Fibroblast of lung (primary cell): ENCODE measurements at regions not wholly inside any gene's neighbourhood (a gene's known extent, or its start where the extent isn't known, plus 50 kb on each side); places are given as distances from the start of the nearest gene placed in this dataset.

ENCODE experiments used
- DNase-seq, 2 donors: peaks; one replicate each; pipeline versions ENCODE4 v3.0.0 to v3.0.0-alpha.2; 2010; ENCODE audit warnings: low read depth in 2 of 2
- H2AFZ ChIP-seq: 2 replicates; pipeline ENCODE4 v1.5.1; 2012; ENCODE audit warnings: low read length, control low read depth, inconsistent platforms
- H3K27ac ChIP-seq: 2 replicates; pipeline ENCODE4 v1.5.1; 2011; ENCODE audit warnings: low read length, control low read depth; ENCODE audit not compliant: insufficient read depth
- H3K27me3 ChIP-seq: 2 replicates; pipeline ENCODE4 v1.5.1; 2011; ENCODE audit warnings: mild to moderate bottlenecking, low read length; ENCODE audit not compliant: control insufficient read depth, insufficient read depth
- H3K36me3 ChIP-seq: 2 replicates; pipeline ENCODE4 v1.5.1; 2011; ENCODE audit warnings: low read length; ENCODE audit not compliant: control insufficient read depth, insufficient read depth
- H3K4me1 ChIP-seq: 2 replicates; pipeline ENCODE4 v1.5.1; 2011; ENCODE audit warnings: low read length; ENCODE audit not compliant: control insufficient read depth, insufficient read depth; ENCODE audit errors: extremely low read depth
- H3K4me2 ChIP-seq: 2 replicates; pipeline ENCODE4 v1.5.1; 2011; ENCODE audit warnings: low read length, control low read depth; ENCODE audit not compliant: insufficient read depth; ENCODE audit errors: extremely low read depth
- H3K4me3 ChIP-seq, 4 experiments: fragments of 200-600 bp in 1 of 4; sonication (generic) in 1 of 4; replicated peaks in 1 of 4; 2 replicates each; pipeline ENCODE4 v1.5.1; 2011 to 2016; ENCODE audit warnings: low read length in 4 of 4, low read depth in 3 of 4, mild to moderate bottlenecking in 3 of 4, control low read depth in 2 of 4, inconsistent platforms in 1 of 4, mixed read lengths in 1 of 4; ENCODE audit not compliant: insufficient read depth in 1 of 4; ENCODE audit errors: control extremely low read depth in 1 of 4
- H3K79me2 ChIP-seq: 2 replicates; pipeline ENCODE4 v1.5.1; 2012; ENCODE audit warnings: mild to moderate bottlenecking, low read length, inconsistent platforms; ENCODE audit not compliant: control insufficient read depth, insufficient read depth
- H3K9ac ChIP-seq: 2 replicates; pipeline ENCODE4 v1.5.1; 2011; ENCODE audit warnings: mild to moderate bottlenecking, low read length, control low read depth; ENCODE audit not compliant: insufficient read depth
- H3K9me3 ChIP-seq: 2 replicates; pipeline ENCODE4 v1.5.1; 2012; ENCODE audit warnings: low read depth, low read length; ENCODE audit not compliant: control insufficient read depth, insufficient read depth
- H4K20me1 ChIP-seq: 2 replicates; pipeline ENCODE4 v1.5.1; 2011; ENCODE audit warnings: low read length; ENCODE audit not compliant: control insufficient read depth, insufficient read depth; ENCODE audit errors: extremely low read depth
- CTCF ChIP-seq, 2 donors: IDR thresholded peaks in 1 of 2; conservative IDR thresholded peaks in 1 of 2; 1 replicate in 1 of 2; 2 replicates in 1 of 2; pipeline ENCODE4 v1.5.1; 2011 to 2012; ENCODE audit warnings: low read length in 2 of 2, control low read depth in 1 of 2, inconsistent platforms in 1 of 2, low read depth in 1 of 2, mild to moderate bottlenecking in 1 of 2
- EZH2 ChIP-seq: IDR thresholded peaks from 2 replicates; pipeline ENCODE4 v1.5.1; 2012; ENCODE audit warnings: low read length, control low read depth, mild to moderate bottlenecking; ENCODE audit errors: missing control alignments

- H3K4me2 ChIP-seq = no peak overlapping the region
- no peak for TF ChIP-seq CTCF (conservative IDR thresholded peaks at IDR 0.05 in 1 of 2, IDR thresholded peaks at IDR 0.05 in 1 of 2; ENCODE audit: low read depth in 1 of 2, low read length in 2 of 2)
- no peak for TF ChIP-seq EZH2
These were observed 722.7 kb upstream of the CELF2 start for GRCh38 chr10:10294881-10295529.

GRCh38 chr10:10295537-10295936 is 722.1 kb upstream of the CELF2 start:
- H3K27me3 ChIP-seq = no peaks in the 10 kb centered on the region
- no peaks in the 10 kb centered on the region for H3K9me3 ChIP-seq
- H3K27ac ChIP-seq = no peak overlapping the region
- no peaks in the 10 kb centered on the region for H4K20me1 ChIP-seq
- no peak overlapping the region for H3K4me3 ChIP-seq
- DNase-seq = no peak
- no peak for TF ChIP-seq EZH2
- no peak for TF ChIP-seq CTCF (conservative IDR thresholded peaks at IDR 0.05 in 1 of 2, IDR thresholded peaks at IDR 0.05 in 1 of 2; ENCODE audit: low read depth in 1 of 2, low read length in 2 of 2)
- H2AFZ ChIP-seq = no peak overlapping the region
- no peaks in the 10 kb centered on the region for H3K36me3 ChIP-seq
- no peak overlapping the region for H3K9ac ChIP-seq
- H3K4me1 ChIP-seq = no peaks in the 10 kb centered on the region
- no peak overlapping the region for H3K4me2 ChIP-seq
- no peaks in the 10 kb centered on the region for H3K79me2 ChIP-seq

More at GRCh38 chr10:10294881-10295529, 722.7 kb upstream of the CELF2 start:
- H4K20me1 ChIP-seq = no peaks in the 10 kb centered on the region
- H2AFZ ChIP-seq = no peak overlapping the region
- H3K9ac ChIP-seq = no peak overlapping the region
- no peaks in the 10 kb centered on the region for H3K9me3 ChIP-seq
- H3K27me3 ChIP-seq = no peaks in the 10 kb centered on the region
- no peaks in the 10 kb centered on the region for H3K4me1 ChIP-seq
- no peaks in the 10 kb centered on the region for H3K36me3 ChIP-seq
- no peak overlapping the region for H3K27ac ChIP-seq
- H3K79me2 ChIP-seq = no peaks in the 10 kb centered on the region
- H3K4me3 ChIP-seq = no peak overlapping the region
- no peak for DNase-seq

GRCh38 chr10:10302689-10303088 is 715.0 kb upstream of the CELF2 start:
- Histone ChIP-seq H2AFZ (no peak overlapping the region), H3K27me3 (no peaks in the 10 kb centered on the region), H3K9ac (no peak overlapping the region), H3K27ac (no peak overlapping the region), H3K4me1 (no peaks in the 10 kb centered on the region), H3K9me3 (no peaks in the 10 kb centered on the region), H4K20me1 (no peaks in the 10 kb centered on the region), H3K36me3 (no peaks in the 10 kb centered on the region), H3K4me2 (no peak overlapping the region), H3K79me2 (no peaks in the 10 kb centered on the region), H3K4me3 (no peak overlapping the region)
- TF ChIP-seq CTCF (conservative IDR thresholded peaks at IDR 0.05 in 1 of 2, IDR thresholded peaks at IDR 0.05 in 1 of 2; ENCODE audit: low read depth in 1 of 2, low read length in 2 of 2) = no peak
- TF ChIP-seq EZH2 = no peak
- no peak for DNase-seq
